NCI-H1436 (cell line): ENCODE measurements at regions not wholly inside any gene's neighbourhood (a gene's known extent, or its start where the extent isn't known, plus 50 kb on each side); places are given as distances from the start of the nearest gene placed in this dataset.

ENCODE experiments used
- DNase-seq: peaks from one replicate; lab custom pipeline; 2025; lab: John Stamatoyannopoulos, UW

GRCh38 chr16:85311741-85312140 lies 199.5 kb upstream of the CIBAR2 start:
- no peak for DNase-seq

GRCh38 chr16:85312174-85312573 lies 199.9 kb upstream of the CIBAR2 start:
- DNase-seq, result no peak

DNA sequence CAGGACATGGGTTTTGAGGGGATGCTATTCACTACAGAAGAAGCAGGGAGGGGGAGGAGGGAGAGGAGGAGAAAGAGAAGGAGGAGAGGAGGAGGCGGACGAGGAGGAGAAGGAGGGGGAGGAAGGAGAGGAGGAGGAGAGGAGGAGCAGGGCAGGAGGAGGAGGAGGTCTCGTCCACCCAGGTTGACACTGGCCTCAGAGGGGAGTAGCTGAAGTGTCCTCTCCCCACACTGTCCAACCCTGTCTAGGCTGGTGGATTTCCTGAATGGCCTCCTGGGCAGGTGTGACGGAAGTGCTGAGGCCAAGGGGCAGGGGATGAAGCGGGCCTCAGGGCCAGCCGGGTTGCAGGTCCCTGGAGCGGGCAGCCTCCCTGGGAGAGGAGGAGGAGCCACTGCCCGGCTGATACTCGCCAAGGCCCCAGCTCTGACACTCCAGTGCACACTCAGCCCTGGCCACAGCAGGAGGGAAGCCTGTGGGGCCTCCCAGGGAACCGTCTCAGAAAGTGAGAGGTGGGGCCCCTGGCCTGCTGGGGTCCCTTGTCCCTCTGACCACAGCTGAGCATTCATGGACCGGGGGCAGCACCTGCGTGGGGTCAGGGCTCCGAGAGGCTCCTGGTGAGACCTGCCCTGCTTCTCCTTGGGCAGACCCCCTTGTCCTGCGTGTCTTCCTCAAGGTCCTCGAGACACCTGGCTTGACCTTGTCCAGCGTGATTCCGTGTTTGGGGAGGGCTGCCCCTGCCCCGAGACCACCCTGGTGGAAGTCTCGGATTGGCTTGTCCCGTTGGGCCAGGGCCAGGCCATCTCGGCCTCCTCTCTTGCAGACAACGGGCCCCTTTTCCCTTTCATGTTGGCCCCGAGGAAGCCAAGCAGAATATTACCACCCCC lies 200.6 kb upstream of the CIBAR2 start:
- no peak for DNase-seq

- DNase-seq, result no peak
Observed at GRCh38 chr16:85313526-85314301, 201.4 kb upstream of the CIBAR2 start.

DNA sequence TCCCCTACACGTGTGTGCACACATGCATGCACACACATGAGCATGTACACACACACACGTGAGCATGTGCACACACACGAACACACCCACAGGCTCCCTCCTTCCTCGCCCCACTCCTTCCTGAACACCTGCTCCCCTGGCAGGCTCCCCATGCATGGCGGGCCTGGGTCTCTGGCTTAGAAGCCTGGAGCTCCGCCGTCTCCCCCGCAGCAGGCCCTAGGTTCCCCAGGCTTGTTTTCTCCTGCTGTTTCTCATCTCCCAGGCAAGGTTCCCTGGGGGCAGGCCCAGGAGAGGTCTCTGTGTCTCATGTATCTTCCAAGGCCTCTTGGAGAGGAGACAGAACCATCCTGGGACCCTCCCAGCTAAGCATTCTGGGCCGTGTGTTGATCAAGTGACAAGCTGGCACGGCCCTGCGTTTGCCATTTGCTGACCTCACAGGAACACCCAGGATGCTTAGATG lies 202.3 kb upstream of the CIBAR2 start:
- DNase-seq, result no peak

GRCh38 chr16:85315866-85316265 lies 203.6 kb upstream of the CIBAR2 start:
- no peak for DNase-seq

- DNase-seq, result peak; percentile 76
Observed at GRCh38 chr16:85316321-85316919, 204.1 kb upstream of the CIBAR2 start.

GRCh38 chr16:85316944-85317343 lies 204.7 kb upstream of the CIBAR2 start:
- DNase-seq, result no peak

DNA sequence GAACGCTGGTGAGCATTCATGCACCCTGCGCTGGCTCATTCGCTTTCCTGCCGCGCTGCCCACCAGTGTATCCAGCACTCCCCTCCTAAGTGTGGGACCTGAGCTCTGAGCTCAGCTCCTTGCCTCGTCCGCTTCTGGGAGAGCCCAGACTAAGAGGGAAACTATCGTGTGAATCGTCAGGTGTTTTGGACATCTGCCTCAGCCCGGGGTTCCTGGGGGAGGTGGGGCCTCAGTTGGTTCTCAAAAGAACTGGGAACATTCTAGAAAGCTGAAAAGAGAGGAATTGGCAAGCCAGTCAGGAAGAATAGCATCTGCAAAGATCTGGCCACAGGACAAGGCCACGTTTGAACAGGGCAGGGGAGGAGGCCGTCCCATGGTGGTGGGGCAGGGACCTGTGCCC lies 205.4 kb upstream of the CIBAR2 start:
- DNase-seq, result no peak

DNA sequence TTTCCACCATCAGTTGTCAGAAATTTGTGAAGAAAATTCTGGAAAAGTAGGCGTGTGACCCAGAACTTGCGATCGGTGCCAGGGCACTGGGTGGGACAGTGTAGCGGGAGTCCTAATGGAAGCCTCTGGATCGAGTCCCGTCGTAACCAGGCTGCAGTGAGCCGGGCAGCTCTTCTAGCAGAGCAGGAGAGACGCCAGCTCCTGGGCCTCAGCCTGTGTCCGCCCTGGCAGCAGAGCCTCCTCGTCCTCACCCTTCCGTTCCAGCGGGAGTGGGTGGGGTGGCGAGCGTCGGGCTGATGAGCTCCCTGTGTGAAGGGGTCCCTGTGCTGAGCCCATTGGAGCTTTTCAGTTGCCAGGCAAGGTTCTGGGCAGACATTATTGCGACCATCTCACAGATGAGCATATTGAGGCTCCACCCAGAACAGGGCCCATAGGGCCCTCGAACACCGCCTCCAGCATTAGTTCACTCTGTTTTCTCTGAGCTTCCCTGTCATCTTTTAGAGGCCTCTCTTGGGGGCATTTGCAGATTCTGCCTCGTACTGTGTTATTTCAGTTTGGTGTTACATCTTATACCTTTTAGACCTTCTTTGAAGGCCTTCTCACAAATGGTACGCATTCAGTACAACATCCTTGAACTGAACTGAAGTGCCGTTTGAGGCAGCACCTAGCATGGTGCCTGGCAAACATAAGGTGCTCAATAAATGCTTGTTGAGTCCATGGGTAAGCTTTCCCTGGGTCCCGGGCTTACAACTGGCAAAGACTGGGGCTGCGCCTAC lies 207.1 kb upstream of the CIBAR2 start:
- no peak for DNase-seq

DNA sequence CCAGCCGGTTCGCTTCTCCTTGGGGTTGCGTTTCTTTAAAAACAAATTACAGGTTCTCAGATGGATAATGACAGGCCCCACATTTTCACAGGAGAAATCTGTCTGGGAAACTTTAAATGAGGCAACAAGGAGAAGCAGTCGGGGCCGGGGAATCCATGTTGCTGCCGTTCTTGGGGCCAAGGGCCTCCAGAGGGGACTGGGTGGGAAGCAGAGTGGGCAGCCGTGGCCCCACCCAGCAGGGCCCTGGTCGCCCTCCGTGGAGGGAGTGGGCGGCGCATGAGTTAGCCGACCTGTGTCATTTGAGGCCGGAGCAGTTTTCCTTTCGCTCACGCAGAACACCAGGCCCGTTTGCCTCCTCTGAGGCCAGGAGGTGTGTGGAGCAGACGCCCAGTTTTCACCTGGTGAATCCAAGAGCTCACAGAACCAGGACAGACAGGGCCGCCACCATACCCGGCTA lies 207.7 kb upstream of the CIBAR2 start:
- DNase-seq, result no peak

- no peak for DNase-seq
Observed at GRCh38 chr16:85320677-85321385, 208.6 kb upstream of the CIBAR2 start.

GRCh38 chr16:85321509-85322271 lies 209.4 kb upstream of the CIBAR2 start:
- DNase-seq, result no peak

- DNase-seq, result no peak
Observed at GRCh38 chr16:85323230-85323960, 211.1 kb upstream of the CIBAR2 start.

DNA sequence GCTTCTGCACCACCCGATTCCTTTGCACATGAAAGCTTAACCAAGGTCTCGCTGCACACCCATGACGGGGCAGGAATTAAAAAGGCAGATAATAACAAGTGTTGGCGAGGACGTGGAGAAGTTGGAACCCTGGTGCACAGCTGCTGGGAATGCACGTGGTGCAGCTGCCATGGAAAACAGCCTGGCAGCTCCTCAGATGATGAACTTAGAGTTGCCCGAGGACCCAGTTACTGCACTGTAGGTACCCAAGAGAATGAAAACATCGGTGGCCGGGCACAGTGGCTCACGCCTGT lies 211.6 kb upstream of the CIBAR2 start:
- DNase-seq, result no peak

- no peak for DNase-seq
Observed at GRCh38 chr16:85324488-85324887, 212.2 kb upstream of the CIBAR2 start.

GRCh38 chr16:85326113-85326793 lies 214.0 kb upstream of the CIBAR2 start:
- no peak for DNase-seq

GRCh38 chr16:85326794-85327181 lies 214.5 kb upstream of the CIBAR2 start:
- no peak for DNase-seq
